CD4-positive, alpha-beta T cell treated with Interleukin-10 for 1 hour (primary cell): ENCODE measurements at regions not wholly inside any gene's neighbourhood (a gene's known extent, or its start where the extent isn't known, plus 50 kb on each side); places are given as distances from the start of the nearest gene placed in this dataset.

ENCODE experiments used
- DNase-seq: peaks from one replicate; pipeline ENCODE4 v3.0.0-alpha.2; 2020

- DNase-seq, result no peak
Observed at GRCh38 chr2:4618630-4619228, 915.4 kb downstream of the DCDC2C start.

DNA sequence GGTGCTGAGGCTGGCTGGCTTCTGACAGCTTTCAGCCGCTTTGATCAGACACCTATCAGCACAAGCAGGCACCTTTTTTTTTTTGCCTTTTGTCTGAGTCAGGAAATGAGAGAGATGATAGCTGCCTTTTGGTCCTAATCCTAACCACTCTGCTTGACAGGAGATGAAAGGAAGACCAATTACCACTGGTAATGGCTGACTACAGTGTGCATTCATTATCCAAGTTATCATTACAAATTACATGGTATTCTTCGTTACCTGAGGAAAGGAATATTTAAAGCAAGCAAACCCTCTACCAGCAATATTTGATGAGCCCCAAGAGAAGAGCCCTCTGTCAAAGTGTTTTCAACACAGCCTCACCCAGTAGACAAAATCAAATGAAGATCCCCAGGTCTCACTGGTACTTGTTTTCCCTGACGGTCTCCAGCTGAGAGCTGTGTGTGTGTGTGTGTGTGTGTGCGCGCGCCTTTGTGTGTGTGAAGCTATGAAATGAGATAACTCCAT lies 925.7 kb downstream of the DCDC2C start:
- DNase-seq, result no peak

DNA sequence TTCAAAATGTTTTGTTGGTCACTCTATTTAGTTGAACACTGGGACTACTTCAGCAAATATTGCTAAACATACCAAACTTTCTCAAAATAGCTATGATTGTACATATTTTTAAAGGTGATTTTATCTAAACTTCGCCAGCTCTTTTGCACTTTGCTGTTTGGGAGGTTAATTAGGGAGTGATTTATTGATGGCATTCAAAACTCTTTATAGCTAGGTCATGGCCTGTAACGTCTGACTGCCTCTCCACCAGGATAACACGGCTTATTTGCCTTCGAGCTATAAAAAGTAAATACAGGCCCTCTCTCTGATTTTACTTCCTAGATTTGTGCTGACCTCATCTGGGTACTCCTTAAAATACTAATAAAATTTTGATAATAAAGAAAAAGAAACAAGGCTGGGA lies 931.9 kb downstream of the DCDC2C start:
- no peak for DNase-seq

GRCh38 chr2:4653991-4654390 lies 950.6 kb downstream of the DCDC2C start:
- DNase-seq, result no peak

GRCh38 chr2:4656326-4656725 lies 953.0 kb downstream of the DCDC2C start:
- DNase-seq, result no peak

DNA sequence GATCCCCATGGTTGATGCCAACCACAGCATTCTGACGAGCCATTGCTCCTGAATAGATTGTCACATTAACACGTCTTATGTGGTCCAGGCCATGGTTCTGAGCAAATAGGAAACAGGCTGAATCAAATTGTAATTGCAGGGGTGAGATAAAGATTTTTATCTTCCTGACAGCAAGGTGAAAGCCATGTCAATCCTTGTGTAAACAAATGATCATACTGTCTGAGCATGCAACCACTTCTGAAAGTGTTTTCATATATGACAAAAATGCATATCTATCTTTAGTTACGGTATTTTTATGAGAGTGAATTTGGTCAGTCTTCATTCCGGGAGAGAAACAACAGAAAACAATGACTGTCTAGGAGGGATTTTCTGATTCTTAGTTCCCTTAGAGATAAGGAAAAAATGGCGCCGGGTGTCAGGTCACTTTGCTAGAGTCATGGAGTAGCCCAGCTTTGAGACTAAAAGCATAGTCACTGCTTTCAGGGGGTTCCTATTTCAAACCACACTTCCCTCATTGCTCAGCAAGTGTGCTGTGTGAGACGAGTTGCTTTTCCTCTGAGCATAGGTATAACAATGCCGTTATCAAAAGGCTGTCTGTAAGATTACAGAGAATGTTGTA lies 958.9 kb downstream of the DCDC2C start:
- DNase-seq, result no peak

DNA sequence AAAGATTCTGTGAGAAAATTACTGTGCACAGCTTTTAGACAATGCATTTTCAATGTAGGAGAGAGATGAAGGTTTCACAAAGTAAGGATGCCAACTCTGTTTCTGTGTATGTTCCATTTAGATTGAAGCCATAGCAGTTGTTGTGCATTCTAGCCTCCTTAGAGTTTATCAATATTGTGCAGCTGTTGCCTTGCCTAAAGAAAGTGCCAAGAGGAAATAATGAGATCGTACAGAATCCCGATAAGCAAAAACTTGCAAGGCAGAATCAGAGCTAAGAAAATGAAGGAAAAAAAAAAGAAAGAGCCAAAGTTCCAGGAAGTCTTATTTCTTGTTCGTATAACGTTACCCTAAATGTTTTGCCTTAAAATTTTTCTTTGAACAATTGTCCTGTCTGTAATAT lies 965.0 kb downstream of the DCDC2C start:
- no peak for DNase-seq

DNA sequence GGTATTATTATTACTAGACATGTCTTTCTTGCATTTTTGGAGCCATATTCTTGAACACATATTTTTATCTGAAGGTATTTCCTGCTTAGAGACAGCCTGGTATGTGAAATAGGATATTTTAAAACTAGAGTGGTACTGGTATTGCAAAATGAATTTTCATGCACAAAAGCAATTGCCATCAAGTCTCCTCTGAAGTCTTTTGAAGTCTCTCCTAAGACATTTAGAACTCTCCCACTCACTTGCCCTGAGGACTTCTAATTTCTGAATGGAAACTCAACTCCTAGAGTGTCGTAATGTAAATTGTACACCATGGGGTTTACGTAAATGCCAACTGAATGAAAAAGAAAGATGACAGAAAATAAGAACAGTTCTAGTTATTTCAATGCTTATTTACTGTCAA lies 967.0 kb downstream of the DCDC2C start:
- no peak for DNase-seq

DNA sequence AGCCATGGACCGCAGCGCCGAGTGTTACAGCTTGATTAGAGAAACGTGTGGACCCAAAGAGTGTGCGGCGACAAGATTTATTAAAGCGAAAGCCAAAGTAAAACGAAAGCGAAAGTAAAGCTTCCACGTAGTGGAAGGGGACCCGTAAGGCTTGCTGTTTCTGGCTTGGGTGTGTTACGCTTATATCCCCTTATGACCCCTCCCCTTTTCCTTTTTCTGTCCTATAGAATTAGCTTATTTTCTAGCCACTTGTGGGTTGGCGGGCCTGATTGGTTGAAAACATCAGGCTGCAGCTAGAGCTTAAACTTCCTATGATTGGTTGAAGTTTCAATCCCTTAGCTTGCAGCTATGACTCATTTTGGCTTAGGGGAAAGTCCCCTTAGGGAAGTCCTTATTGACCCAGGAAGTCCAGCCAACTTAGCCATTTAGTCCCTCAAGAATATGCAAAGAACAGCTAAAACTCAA lies 969.7 kb downstream of the DCDC2C start:
- DNase-seq, result peak; percentile 13

- DNase-seq, result peak; percentile 5
Observed at GRCh38 chr2:4674007-4674406, 970.6 kb downstream of the DCDC2C start.

DNA sequence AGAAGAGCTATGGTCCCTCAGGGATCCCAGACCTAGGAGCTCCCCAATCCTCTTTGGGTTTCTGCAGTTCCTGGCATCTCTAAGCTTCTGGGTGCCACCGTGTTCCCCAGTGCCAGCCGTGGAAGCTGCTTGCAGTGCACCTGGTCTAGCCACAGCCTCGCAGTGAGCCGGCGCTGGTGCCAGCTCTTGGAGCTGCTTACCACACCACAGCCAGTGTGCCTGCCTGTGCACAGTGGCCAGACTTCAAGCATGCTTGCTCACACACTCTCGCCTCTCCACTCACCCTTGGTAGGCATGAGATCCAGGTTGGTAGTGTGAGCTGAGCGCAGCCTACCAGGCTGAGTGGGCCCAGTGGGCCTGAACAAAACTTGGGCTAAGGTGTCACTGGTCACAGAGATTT lies 971.9 kb downstream of the DCDC2C start:
- DNase-seq, result no peak

GRCh38 chr2:4678927-4679326 lies 975.6 kb downstream of the DCDC2C start:
- DNase-seq, result no peak

GRCh38 chr2:4679391-4679790 lies 976.0 kb downstream of the DCDC2C start:
- DNase-seq, result no peak

GRCh38 chr2:4684921-4685320 lies 981.5 kb downstream of the DCDC2C start:
- no peak for DNase-seq

- no peak for DNase-seq
Observed at GRCh38 chr2:4690913-4691312, 987.5 kb downstream of the DCDC2C start.

GRCh38 chr2:4693266-4693665 lies 989.9 kb downstream of the DCDC2C start:
- DNase-seq, result no peak

- no peak for DNase-seq
Observed at GRCh38 chr2:4695281-4695861, 992.0 kb downstream of the DCDC2C start.

DNA sequence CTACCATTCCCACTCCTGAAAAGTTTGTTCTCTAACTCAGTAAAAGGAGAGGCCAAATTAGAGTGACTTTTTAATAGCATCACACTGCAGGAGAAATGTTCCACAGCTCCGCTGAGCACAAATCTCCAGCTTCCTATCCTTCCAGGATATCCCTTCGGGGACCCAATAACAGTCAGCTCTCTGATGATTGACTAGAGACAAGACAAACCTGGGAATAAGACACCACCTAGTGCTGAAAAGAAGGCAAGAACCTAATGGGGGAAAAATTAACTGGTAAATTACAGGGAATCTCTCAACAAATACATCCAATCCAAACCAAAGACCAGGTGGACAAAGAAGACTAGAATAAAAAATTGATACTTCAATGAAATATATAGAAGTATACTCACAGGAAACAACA lies 977.1 kb upstream of the SOX11 start:
- no peak for DNase-seq

DNA sequence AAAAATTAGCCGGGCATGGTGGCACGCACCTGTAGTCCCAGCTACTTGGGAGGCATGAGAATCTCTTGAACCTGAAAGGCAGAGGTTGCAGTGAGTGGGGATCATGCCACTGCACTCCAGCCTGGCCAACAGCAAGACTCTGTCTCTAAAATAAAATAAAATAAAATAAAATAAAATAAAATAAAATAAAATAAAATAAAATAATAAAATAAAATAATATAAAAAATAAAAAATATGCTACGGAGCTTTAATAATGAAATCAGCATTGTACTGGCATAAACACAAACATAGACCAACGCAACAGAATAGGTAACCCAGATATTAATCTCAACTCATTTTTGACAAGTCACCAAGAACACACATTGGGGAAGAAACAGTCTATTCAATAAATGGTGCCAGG lies 973.4 kb upstream of the SOX11 start:
- DNase-seq, result no peak

DNA sequence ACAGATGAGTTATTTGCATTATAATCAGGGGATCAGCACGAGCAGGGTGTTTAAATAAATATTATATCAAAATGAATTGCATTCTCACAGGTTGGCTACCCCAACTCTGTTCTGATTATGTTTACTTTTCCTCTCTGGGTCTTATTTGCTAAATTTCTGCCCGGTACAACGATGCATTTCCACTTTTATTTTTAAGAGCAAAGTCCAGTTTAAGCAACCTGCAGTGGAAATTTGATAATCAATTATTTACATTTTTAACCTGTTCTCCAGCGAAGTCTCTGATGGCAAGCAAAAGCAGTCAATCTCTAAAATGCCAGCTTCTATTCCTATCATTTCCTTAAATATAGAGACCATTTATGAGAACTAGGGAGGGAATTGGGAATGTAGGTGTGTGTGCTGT lies 966.6 kb upstream of the SOX11 start:
- DNase-seq, result no peak

DNA sequence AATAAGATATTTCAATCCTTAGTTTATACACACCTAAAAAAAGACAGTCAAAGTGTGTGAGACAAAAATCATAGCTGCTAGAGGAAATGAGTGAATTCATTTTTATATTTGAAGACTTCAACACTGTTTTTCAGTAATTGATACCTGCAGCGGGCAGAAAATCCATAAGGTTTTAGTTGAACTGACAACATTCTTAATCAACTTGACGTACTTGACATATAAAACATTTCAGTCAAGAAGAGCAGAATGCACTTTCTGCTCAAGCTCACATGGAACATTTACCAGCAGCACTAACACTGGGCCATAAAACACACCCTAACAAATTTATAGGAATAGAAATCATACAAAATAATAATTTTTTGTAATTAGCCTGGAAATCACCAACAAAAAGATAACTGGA lies 959.6 kb upstream of the SOX11 start:
- no peak for DNase-seq

DNA sequence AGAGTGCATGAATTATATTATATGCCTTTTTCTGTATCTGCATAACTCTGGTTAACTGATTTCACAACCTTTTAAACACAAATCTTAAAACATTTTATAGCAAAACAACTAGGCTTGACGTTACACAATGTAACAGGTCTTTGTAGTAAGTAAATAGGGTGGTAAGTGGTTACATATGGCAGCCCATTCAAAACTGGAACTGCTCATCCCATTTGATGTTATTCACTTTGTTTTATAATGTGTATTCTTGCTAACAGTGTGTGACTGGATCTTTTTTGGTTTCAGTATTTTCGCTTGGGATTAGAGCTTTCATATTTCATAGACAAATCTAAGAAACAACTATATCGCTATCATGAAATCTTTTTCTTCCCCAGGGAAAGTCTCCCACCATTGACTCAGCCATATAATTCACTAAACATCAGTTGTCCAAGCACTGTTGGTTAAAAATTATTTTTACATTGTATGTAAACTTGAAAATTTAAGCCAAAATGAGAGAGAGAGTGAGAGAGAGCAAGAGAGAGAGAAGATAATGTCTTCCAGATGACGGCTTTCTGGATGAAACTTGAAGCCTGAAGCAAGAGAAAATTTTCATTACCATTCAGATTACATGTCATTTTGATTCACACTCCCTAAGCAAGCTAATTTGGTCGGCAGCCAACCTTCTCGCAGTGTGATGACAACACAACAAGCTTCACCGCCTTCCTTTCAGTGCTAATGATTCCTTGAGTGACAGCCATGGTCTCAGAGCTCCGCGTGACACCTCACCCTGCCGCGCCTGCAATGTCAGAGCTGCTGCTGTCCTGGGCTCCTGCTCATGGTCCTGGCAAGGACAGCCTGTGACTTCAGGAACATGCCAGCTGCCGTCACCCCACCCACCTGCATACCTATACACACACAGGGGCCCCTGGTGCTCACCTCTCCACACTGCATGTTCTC lies 946.9 kb upstream of the SOX11 start:
- no peak for DNase-seq

DNA sequence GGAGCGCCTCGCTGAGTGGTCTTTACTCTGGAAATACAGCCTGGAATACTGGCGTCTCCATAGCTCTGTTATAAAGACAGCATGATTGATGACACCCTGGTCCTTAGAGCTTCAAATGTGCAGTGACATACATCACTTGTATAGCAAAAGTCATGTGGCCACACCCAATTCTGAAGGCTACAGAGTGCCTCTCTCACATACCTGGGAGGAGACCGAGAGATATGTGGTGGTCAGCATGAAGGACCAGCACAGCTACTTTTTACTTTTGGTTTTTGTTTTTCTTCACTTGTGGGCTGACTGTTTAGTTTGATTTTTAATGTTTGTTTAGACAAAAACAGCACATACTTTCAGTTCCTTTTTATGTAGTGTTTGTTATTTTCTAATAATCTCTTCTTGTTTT lies 938.5 kb upstream of the SOX11 start:
- no peak for DNase-seq
